GM21529 (cell line): ENCODE measurements at regions not wholly inside any gene's neighbourhood (a gene's known extent, or its start where the extent isn't known, plus 50 kb on each side); places are given as distances from the start of the nearest gene placed in this dataset.

Experiments
- ATAC-seq: cut with Tn5 transposase; IDR thresholded peaks from one replicate; pipeline ENCODE4 v1.9.1; 2021; ENCODE audit not compliant: unreplicated experiment

- peak; percentile 93 for ATAC-seq
These were observed 81.1 kb upstream of the MBL2 start for GRCh38 chr10:52853704-52854103.

DNA sequence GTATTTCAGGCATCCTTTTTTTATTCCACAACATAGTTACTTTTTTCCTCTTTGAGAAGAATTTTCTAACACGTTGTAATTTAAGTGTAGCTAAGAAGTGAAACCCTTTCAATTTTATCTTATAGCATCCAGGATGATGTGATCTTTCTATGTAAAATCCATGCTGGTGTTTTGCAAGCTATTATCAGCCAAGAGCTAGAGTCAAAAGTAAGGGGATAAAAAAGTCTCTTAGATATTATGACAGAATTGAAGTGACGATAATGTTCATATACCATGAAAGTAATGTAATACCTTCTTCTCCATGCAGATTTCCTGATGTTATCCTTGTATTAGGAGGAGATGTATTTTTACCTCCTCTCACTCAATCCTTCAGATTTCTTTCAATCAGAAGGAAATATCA, 64.2 kb upstream of the MBL2 start:
- no peak for ATAC-seq
